ENCODE measurements at regions not wholly inside any gene's neighbourhood (a gene's known extent, or its start where the extent isn't known, plus 50 kb on each side); places are given as distances from the start of the nearest gene placed in this dataset.

- peaks cover 7% of the 10 kb centered on the region for H3K27me3 Mint-ChIP-seq (ENCODE audit: insufficient read depth, low read depth)
- Histone ChIP-seq H3K27ac (no peak overlapping the region), H3K4me1 (no peaks in the 10 kb centered on the region), H4K20me1 (ENCODE audit: low read depth) (no peaks in the 10 kb centered on the region), H3K27me3 (no peaks in the 10 kb centered on the region), H3K9ac (no peak overlapping the region), H3K79me2 (ENCODE audit: low read depth) (no peaks in the 10 kb centered on the region), H3F3A (ENCODE audit: low read depth) (no peaks in the 10 kb centered on the region), H3K9me3 (ENCODE audit: low read depth) (no peaks in the 10 kb centered on the region), H3K36me3 (no peaks in the 10 kb centered on the region), H2AFZ (replicated peaks) (no peak overlapping the region), H3K4me3 (no peak overlapping the region), H3K4me2 (no peak overlapping the region)
- DNase-seq (ENCODE audit: low spot score) = no peak
- no peaks in the 10 kb centered on the region for H3K9me3 Mint-ChIP-seq
- H3K36me3 Mint-ChIP-seq = no peaks in the 10 kb centered on the region
- H3K4me1 Mint-ChIP-seq = no peaks in the 10 kb centered on the region
- no peak overlapping the region for H3K4me3 Mint-ChIP-seq
- TF ChIP-seq EZH2phosphoT487 (IDR thresholded peaks at IDR 0.05) = no peak
- TF ChIP-seq EZH2 (IDR thresholded peaks at IDR 0.05) = no peak
- TF ChIP-seq, protein P1, sequence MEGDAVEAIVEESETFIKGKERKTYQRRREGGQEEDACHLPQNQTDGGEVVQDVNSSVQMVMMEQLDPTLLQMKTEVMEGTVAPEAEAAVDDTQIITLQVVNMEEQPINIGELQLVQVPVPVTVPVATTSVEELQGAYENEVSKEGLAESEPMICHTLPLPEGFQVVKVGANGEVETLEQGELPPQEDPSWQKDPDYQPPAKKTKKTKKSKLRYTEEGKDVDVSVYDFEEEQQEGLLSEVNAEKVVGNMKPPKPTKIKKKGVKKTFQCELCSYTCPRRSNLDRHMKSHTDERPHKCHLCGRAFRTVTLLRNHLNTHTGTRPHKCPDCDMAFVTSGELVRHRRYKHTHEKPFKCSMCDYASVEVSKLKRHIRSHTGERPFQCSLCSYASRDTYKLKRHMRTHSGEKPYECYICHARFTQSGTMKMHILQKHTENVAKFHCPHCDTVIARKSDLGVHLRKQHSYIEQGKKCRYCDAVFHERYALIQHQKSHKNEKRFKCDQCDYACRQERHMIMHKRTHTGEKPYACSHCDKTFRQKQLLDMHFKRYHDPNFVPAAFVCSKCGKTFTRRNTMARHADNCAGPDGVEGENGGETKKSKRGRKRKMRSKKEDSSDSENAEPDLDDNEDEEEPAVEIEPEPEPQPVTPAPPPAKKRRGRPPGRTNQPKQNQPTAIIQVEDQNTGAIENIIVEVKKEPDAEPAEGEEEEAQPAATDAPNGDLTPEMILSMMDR (IDR thresholded peaks at IDR 0.05) = no peak
- H3K27ac Mint-ChIP-seq = no peak overlapping the region
Observed at GRCh38 chr15:37372064-37372463, 271.7 kb upstream of the MEIS2 start.

GRCh38 chr15:37375519-37375918, 275.2 kb upstream of the MEIS2 start:
- H3K36me3 ChIP-seq = no peaks in the 10 kb centered on the region
- Mint-ChIP-seq H3K4me3 (no peak overlapping the region), H3K27ac (no peak overlapping the region), H3K4me1 (no peaks in the 10 kb centered on the region), H3K27me3 (ENCODE audit: insufficient read depth, low read depth) (peaks cover 2% of the 10 kb centered on the region), H3K36me3 (no peaks in the 10 kb centered on the region), H3K9me3 (no peaks in the 10 kb centered on the region)
- no peak overlapping the region for H3K9ac ChIP-seq
- H3K4me1 ChIP-seq = no peaks in the 10 kb centered on the region
- no peaks in the 10 kb centered on the region for H4K20me1 ChIP-seq (ENCODE audit: low read depth)
- peak; percentile 45 for DNase-seq (ENCODE audit: low spot score)
- no peaks in the 10 kb centered on the region for H3F3A ChIP-seq (ENCODE audit: low read depth)
- TF ChIP-seq EZH2 (IDR thresholded peaks at IDR 0.05) (no peak), EZH2phosphoT487 (IDR thresholded peaks at IDR 0.05) (no peak)
- TF ChIP-seq, protein P1 (IDR thresholded peaks at IDR 0.05) = no peak
- peak overlapping the region; percentile 46 for H2AFZ ChIP-seq (replicated peaks)
- no peak overlapping the region for H3K4me2 ChIP-seq
- H3K27me3 ChIP-seq = no peaks in the 10 kb centered on the region
- H3K9me3 ChIP-seq (ENCODE audit: low read depth) = no peaks in the 10 kb centered on the region
- H3K4me3 ChIP-seq = no peak overlapping the region
- no peak overlapping the region for H3K27ac ChIP-seq
- H3K79me2 ChIP-seq (ENCODE audit: low read depth) = no peaks in the 10 kb centered on the region

GRCh38 chr15:37377428-37377827, 277.1 kb upstream of the MEIS2 start:
- no peak for DNase-seq (ENCODE audit: low spot score)
- Histone ChIP-seq H3K36me3 (no peaks in the 10 kb centered on the region), H3K4me1 (no peaks in the 10 kb centered on the region), H4K20me1 (ENCODE audit: low read depth) (no peaks in the 10 kb centered on the region), H2AFZ (replicated peaks) (no peak overlapping the region), H3K9me3 (ENCODE audit: low read depth) (no peaks in the 10 kb centered on the region), H3K27me3 (no peaks in the 10 kb centered on the region), H3F3A (ENCODE audit: low read depth) (no peaks in the 10 kb centered on the region), H3K27ac (no peak overlapping the region), H3K4me2 (no peak overlapping the region), H3K4me3 (no peak overlapping the region), H3K9ac (no peak overlapping the region), H3K79me2 (ENCODE audit: low read depth) (no peaks in the 10 kb centered on the region)
- no peak overlapping the region for H3K4me3 Mint-ChIP-seq
- no peaks in the 10 kb centered on the region for H3K4me1 Mint-ChIP-seq
- no peaks in the 10 kb centered on the region for H3K27me3 Mint-ChIP-seq (ENCODE audit: insufficient read depth, low read depth)
- TF ChIP-seq, protein P1 (IDR thresholded peaks at IDR 0.05) = no peak
- TF ChIP-seq EZH2 (IDR thresholded peaks at IDR 0.05) = no peak
- TF ChIP-seq EZH2phosphoT487 (IDR thresholded peaks at IDR 0.05) = no peak
- H3K9me3 Mint-ChIP-seq = no peaks in the 10 kb centered on the region
- no peaks in the 10 kb centered on the region for H3K36me3 Mint-ChIP-seq
- H3K27ac Mint-ChIP-seq = no peak overlapping the region

Measured in neural progenitor cell (in vitro differentiated cells).